UCSD-AML1 (cell line): ENCODE measurements at regions not wholly inside any gene's neighbourhood (a gene's known extent, or its start where the extent isn't known, plus 50 kb on each side); places are given as distances from the start of the nearest gene placed in this dataset.

ENCODE experiments used
- DNase-seq: peaks from one replicate; lab custom pipeline; 2025; ENCODE audit not compliant: unreplicated experiment; lab: John Stamatoyannopoulos, UW

DNA sequence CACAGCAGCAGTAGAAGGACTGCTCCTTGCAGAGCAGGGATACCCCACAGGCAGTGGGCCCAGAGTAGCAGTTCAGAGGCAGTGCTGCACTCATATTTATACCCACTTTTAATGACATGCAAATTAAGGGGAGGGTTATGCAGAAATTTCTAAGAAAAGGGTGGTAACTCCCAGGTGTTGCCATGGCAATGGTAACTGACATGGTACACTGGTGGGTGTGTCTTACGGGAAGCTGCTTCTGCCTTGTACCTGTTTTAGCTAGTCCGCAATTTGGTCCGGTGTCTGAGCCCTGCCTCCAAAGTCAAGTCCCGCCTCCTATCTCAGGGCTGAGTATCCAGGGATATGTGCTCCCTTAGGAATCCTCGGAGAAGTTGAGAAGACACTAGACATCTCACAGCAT is 79.2 kb upstream of the UQCRFS1 start:
- no peak for DNase-seq

DNA sequence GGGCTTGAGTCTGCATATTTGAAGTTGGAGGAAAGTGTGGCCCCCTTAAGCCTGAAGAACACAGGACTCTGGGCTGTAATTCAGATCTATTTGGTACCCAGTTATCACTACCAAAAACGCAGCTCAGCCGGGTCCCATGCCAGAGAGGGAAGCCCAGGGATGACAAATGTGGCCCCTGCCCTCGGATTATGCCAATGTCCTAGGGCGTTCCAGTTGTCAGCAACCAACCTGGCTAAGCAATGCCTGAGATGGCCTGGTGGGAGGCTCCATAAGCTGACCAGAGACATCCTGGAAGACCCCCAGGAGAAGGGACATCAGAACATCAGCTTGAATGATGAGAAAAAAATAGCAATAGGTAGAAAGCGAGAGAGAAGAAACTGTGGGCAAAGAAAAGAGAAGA is 79.6 kb upstream of the UQCRFS1 start:
- no peak for DNase-seq

DNA sequence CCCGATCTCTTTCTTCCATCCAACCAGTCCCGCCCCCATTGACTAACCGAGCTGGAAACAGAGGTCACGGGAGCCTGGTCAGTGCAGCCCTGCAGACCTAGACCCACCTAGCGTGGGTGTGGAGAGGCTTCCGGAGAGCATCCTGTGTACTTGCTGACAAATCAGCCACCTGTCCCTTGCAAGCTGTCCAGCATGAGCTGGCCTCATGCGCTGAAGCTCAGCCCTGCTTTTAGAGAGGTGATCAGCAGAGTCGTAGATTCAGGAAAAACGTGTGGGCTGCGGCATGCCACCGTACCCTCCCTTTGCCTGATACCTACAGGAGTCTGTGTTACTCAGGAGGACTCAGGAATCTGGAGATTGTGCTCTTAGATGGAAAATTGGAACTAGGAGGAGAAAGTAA is 80.3 kb upstream of the UQCRFS1 start:
- no peak for DNase-seq

DNA sequence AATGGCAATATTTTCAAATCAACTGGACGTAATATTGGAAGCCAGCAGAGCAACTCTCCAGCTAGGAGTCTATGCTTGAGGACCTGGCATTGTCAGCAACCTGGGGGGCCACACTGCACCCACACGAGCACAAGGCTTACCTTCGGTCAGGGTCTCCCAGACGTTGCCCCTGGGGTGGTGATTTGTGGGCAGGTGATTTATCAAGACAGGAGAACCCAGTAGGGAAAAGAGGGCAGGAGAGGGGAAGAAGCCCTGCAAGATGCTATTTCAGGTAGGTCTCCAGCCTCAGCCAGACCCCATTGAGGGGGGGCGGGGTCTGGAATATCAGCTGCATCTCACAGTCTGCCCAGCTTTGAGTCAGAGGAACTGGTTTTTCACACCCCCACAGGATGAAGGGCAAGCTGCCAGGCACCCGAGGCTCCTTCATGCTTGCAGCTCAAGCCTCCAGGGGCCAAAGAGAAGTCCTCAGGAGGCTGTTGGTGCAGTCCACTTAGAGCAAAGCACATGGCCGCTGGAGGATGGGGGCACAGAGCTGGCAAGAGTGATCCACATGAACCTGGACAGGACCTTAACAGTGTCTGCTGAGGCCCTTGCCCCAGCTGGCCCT is 80.9 kb upstream of the UQCRFS1 start:
- no peak for DNase-seq

DNA sequence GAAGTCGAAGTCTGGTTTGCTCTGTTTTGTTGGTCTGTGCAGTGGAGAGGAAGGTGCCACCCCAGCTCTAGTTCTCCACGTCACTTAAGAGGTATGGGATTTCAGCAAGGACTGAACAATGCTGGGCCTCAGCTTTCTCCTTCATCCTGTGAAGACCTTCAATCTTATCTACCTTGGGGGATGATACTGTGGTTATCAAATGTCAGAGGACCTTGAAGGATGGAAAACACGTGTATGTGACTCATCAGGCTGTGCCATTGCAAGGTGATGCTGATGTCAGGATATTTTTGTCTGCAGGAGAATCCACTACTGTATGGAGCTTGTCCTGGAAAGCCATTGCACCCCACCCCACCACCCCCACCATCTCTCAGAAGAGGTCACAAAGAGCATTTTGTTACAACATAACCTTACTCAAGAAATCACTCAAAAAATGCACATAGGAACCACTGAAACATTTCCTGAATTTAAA is 81.4 kb upstream of the UQCRFS1 start:
- DNase-seq: no peak

DNA sequence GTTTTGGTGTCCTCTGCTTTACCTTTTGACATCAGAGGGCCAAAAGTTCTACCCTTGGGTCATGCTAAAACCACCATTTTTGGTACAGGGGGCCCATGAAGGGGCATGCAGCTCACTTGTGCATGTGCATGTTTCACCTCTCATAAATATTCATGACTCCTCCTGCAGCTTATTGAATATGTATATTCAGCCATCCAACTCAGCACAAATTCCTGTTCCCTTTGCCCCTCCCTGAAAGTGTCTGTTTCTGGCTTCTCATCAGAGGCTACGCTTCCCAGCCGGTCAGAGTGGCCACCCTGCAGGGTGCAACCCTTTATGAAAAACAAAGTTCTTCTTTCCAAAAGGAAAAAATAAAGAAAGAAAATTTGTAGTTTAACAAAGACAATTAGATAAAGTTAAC is 82.3 kb upstream of the UQCRFS1 start:
- DNase-seq: no peak

DNA sequence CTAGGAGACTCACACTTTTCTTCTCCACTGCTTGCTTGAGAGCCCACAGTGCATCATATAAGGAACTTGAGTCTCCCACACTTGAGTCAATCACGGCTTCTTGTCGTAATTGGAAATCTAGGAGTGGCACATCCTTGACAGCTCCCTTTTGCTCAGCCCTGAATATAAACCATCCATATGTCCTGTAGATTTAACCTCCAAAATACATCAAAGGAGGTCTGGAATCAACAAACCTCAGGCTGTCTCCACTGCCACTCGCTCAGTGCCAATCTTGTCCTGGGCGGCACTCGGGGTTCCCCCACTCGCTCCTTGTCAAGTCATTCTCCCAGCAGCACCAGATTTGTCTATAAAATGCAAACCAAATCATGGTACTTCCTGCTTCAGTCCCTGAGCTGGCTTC is 84.4 kb upstream of the UQCRFS1 start:
- no peak for DNase-seq

DNA sequence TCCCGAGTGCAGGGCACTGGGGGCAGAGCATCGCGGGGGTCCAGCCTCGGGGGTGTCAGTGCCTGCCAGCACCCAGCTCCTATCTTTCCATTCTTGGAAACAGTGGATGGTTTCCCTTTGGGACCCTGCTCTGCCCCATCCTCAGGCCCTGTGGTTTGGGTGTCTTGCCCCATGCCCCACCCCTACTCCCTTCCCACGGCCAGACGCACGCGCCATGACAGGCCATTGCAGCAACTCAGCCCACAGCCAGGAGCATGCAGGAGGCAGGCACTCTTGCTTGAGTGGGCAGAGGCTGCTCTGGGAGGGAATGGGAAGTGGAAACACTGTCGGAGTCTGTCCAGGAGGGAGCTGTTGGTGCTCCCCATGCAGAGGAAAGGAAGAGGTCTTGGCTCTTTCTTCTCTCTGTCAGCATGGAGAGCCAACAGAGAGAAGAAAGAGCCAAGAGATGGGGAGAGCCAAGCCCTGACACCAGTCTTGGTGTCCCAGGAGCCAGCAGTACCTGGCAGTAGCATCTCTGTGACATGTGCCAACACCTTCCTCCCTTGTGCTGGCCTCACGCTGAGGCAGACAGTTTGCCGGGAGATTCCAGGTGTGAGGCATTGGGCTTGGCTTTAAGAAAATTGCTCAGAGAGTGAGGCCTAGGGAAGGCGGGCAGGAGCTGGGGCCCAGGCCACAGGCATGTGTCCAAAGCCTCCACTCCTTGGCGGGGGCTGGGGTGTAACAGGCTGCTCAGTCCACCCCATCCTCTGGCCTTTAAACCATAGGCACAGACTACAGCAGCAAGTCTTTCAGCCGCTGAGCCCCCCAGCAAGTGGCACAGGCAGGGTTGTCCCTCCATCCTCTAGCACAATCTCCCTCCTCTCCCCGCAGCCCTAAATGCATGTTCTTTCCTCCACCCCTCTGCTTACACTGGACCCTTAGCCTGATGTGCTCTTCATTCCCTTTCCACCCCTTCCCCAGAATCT is 86.7 kb upstream of the UQCRFS1 start:
- no peak for DNase-seq

DNA sequence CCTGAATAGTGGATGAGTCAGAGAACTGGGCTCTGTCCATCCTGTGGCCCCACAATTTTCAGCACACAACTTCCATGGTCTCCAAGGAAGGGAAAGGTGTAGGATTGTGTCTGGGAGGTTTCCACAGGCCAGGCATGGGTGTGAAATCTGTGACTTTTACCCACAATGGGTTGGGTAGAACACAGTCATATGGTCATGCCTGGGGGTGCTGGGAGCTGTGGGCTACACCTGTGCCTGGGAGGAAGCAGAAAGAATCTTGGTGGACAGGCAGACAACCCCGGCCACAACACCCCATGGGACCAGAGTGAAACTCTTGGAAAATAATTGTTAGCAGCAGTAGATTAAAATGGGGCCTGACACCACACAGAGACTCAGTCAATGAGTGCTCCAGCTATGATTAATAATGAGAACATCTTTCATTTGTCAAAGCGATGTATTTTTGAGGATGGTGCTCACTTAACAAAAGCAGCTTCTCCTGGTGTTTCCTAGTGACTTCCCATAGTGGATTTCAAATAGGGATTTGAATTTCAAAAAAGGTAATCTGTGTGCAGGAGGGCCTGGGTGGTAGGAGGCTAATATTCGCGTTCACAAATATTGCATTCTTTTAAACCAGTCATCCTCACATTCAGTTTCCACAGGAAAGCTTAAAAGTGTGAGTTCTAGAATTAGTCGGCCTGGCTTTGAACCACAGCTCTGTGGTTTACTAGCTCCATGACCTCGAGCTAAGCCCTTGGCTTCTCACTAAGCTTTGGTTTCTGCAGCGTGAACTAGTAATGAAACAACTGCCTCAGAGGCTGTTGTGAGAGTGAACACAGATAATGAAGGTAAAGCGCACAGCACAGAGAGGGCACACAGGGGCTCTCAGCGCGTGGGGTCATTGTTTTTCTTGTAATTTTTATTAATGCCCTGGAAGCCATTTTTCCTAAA is 89.3 kb upstream of the UQCRFS1 start:
- DNase-seq: no peak

DNA sequence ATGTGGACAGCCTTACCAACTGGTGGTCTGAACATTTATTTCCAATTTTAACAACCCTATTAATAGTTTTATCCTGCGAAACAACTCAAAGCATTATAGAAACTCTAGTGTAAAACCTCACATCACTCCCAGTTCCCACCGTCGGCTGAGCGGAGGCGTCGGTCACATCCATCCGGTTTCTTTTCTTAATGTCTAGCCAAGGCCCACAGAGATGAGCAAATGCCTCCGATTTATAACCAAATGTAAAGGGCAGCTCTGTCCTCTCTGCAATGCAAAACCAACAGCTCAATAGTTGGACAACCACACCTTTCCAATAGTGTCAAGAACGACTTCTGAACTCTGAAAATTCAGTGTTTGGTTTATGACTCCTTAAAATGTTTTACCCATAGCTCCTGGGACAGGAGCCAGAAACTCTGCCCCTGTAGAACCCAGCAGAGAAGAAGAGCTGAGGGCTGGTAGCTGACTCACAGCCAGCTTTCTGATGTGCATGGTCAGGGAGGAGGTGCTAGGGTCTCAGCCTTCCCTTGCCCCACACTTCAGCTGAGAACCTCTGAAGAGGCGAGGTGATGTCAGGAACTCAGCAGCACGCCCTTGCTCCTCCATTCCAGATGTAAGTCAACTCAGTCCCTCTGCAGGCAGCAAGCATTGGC is 90.2 kb upstream of the UQCRFS1 start:
- DNase-seq: no peak

DNA sequence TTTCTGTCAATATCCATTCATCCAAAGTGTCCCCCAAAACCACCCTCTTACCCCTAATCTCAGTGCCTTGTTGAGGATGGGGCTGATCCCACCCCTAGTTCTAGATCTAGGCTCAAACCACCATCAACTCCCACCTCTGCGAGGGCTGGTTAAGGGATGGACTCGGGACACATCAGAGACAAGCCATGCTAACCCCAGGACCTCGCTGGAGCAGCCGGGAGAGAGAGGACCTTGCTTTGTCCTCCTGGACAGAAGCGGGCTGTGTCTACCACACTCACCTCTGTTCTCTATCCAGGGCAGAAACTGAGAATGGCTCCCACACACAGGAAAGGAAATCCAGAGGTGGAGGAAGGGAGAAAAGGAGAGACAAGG is 90.8 kb upstream of the UQCRFS1 start:
- DNase-seq: no peak

DNA sequence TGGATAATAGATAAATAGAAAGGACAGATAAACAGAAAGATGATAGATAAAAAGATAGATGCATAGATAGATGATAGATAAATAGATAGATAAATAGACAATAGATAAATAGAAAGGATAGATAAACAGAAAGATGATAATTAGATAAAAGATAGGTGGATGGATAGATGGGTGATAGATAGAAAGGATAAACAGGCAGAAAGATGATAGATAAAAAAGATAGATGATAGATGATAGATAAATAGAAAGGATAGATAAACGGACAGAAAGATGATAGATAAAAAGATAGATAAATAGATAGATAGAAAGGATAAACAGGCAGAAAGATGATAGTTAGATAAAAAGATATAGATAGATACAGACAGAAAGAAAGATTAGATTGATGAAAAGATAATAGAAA is 92.3 kb upstream of the UQCRFS1 start:
- DNase-seq: no peak

DNA sequence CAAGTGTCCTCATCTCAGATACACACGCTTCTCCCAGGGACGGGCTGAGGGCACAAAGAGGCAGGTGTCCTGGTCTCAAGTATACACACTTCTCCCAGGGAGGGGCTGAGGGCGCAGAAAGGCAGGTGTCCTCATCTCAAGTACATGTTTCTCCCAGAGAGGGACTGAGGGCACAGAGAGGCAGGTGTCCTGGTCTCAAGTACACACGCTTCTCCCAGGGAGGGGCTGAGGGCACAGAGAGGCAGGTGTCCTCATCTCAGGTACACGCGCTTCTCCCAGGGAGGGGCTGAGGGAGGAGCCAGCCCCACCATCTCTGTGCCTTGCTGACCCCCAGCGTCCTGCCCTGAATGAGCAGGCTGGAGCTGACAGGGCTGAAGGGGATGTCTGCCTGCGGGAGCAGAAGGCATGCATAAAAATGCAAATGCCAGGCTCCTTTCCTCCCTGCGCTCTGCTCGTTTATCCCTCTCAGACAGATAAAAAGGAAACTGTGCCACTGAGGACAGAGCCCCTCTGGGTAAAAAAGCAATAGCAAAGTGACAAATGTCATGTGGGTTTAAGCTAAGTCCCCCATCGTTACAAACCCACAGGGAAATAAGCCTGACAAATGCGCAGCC is 96.1 kb upstream of the UQCRFS1 start:
- no peak for DNase-seq

DNA sequence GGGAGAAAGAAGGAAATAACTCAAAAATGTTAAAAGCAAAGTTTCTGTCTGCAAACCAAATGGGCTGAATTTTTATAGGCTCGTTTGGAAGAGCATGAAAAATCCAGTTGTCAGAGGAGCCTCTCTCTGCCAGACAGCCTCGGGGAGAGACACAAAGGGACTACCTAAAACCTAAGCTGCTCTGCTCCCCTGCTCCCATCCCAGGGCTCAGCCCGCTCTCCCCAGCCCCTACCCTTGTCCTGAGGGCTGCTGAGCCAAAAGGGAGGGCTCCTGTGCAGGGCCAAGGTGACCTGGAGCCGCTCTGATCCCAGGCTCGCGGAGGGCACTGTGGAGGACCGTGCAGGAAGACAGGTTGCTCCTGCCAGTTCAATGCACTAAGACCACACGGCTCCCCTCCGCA is 96.7 kb upstream of the UQCRFS1 start:
- DNase-seq: no peak

DNA sequence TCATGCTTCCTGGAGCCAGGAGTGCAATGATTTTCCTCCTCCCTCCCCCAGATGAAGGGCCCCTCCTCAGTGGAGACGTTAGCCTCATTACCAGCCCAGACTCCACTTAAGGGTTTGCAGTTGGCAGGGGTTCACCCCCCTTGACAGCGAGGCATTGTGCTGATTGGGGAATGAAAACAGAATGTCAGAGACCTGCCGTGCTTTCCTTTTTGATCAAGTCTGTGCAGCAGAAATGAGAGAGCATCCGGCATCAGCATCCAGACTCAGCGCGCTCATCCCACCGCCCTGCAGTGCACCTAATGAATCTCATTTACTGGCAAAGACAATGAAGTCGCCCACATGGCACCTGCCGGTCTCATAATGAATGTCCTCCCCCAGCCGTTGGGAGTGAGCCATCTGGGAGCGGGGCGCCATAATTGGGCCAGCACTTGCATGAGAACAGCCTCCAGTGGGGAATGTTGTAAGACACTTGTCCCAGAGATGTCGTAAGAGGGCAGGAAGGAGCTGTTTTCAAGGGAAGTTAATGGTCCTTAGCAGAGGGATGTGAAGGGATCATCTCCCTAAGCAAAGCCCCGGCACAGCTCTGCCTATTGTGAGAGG is 98.3 kb upstream of the UQCRFS1 start:
- no peak for DNase-seq

DNA sequence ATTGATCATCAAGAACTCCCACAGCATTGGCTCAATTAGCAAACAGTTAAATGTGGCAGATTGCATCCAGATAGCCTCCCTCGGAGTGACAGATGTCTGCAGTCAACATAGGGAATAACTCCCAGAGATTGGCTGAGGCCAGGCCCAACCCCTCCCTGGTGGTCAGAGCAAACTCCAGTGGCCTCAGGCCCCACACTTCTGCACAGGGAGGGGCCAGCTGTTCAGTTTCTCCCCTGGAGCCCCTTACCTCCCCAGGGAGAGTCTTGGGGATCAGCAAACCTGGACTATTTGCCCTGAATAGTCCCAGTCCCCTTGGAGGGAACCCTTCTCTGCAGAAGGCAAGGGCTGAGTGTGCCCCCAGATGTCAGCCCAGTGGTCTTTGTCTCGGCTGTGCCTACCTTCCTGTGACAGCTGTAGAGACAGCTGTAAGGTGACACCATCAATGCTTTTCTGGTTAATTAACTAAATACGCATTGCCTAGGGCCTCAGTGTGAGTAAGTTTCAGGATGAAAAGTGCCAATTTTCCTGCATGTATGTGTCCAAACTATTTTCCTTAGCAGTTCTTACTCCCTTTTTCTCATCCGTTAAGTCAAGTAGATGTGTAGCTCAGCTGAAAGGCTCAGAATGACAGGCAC is 102.7 kb upstream of the UQCRFS1 start:
- no peak for DNase-seq

DNA sequence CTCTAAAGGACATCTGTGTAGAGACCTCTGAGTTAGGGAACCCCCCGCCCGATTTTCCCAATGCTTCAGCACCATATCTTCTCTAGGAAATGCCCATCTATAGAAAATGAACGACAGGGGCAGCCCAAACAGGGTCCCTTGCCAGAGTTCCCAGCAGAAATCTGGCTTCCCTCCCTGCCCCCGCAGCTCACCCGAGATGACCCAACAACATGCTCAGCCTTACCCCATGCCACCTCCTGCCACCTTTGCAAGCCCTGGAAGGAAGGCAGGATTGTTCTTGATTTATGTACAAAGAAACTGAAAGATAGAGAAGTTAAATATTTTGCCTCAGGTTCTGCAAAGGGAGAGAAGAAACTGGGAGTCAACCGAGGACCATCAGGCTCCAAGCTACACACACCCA is 105.6 kb upstream of the UQCRFS1 start:
- DNase-seq: no peak

DNA sequence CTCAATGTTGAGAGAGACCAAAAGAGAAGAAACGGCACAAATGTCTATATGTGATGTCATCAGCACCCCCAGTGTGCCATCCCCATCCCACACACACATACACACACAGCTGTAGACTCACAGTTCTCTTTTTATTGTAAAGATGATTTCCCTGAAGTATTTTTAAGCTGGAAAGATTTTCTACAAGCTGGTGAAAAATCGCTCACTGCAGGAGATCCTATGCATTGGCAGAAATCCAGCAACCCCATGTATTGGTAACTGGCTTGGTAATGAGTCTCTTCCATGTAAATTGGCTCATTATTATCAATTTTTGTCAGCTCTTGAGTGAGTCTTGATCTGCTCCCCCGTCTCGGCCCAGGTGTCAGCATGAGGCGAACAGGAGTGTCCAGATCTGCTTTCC is 107.1 kb upstream of the UQCRFS1 start:
- no peak for DNase-seq

DNA sequence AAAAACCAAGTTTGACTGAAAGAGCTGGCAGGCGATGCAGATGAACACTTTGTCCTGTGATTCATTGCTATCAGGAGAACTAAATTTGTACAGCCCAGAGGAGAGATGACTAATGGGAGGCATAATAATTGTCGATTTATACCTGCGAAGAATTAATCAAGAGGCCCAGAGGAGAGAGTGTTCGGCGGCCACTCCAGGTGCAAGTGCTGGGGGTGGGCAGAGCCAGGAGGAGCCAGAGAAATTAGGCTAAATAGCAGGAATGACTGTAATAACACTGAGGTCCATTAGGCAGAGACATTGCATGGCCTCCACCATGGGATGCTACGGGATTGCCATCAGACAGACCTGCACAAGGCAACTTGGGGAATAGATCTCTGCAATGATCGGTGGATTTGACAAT is 107.7 kb upstream of the UQCRFS1 start:
- no peak for DNase-seq

DNA sequence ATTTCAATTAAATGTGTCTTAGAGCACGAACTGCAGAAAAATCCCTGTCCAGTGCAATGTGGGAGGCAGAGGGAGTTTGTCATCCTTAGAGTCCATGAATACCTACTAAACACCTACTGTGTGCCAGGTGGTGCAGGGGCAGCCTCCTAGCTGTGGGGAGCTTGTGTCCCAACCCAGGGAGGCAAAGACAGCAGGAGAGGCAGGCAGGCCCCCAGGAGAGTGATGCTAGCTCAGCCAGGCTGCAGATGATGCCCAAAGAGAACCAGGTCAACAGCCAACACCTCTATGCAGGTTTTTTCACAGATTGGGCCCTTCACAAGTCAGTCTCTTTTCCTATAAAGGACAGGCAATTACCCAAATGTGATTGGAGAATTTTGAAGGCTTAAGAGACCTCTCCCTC is 108.2 kb upstream of the UQCRFS1 start:
- DNase-seq: no peak
